SIG-M5 (cell line): ENCODE measurements at regions not wholly inside any gene's neighbourhood (a gene's known extent, or its start where the extent isn't known, plus 50 kb on each side); places are given as distances from the start of the nearest gene placed in this dataset.
"Not testable (repeated sequence)": the region's sequence is repeated elsewhere in the genome, so short reads cannot be mapped to it uniquely, and the experiment has no call there.

ENCODE experiments used
- DNase-seq: peaks from one replicate; lab custom pipeline; 2025; lab: John Stamatoyannopoulos, UW

- no peak for DNase-seq
Measured at GRCh38 chr3:117842086-117842485, 1132.5 kb downstream of the TUSC7 start.

DNA sequence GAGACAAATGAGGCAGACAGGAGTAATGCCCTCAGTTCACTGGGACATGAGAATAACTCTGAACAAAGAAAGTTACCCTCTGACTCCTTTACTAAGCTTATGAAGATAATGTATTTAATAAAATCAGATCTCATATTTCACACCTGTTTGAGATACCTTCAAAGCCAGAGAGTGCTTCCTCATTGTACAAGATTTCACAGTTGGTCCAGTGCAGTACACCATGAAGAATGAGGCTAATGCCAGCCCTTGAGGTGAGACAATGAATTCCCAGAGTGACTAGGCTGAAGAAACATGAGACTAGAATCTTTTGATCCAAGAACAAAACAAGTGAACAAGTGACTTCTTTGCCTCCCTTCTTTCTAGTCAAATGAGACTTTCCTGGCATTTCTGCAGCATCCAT, 1133.8 kb downstream of the TUSC7 start:
- no peak for DNase-seq

GRCh38 chr3:117844676-117845075, 1135.1 kb downstream of the TUSC7 start:
- no peak for DNase-seq

GRCh38 chr3:117846238-117846637, 1136.7 kb downstream of the TUSC7 start:
- no peak for DNase-seq

DNA sequence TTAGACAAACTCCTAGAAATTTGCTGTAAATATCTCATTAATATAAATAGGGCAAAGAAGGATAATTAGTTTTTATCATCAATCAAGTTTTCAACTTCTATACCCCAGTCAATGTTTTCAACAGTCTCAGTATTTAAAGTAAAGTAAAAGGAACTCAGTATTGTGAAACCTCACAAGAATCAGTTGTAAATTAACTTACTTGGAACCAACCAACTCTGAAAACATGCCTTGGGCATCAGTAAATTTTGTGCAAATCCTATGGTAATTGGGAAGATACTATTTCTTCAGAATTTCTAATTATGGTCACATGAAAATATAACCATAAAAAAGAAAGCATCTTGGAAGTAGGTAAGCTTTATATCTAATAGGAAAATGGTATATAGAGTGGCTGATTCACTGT, 1139.0 kb downstream of the TUSC7 start:
- DNase-seq = no peak

- DNase-seq = no peak
Measured at GRCh38 chr3:117853923-117854668, 1144.5 kb downstream of the TUSC7 start.

- no peak for DNase-seq
Measured at GRCh38 chr3:117856354-117856753, 1146.8 kb downstream of the TUSC7 start.

GRCh38 chr3:117863146-117863545, 1153.6 kb downstream of the TUSC7 start:
- DNase-seq = no peak

DNA sequence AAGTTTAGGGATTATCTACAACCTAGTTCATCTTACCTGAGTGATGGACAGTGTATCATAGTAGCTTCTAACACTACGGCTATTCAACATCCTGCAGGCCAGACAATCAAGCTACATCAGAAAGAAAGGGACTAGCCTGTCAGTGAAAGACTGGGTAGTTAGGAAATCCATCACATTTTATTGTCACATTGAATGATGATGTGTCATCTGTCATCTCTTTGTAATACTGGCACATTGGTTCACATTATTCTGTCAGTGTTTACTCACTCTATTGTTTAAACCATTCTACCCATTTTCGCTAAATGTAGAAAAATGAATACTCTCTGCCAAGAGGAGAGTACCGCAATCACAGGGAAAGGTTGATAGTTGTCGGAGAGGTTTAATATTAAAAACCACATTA, 1155.8 kb downstream of the TUSC7 start:
- DNase-seq = no peak

GRCh38 chr3:117868766-117869165, 1159.2 kb downstream of the TUSC7 start:
- DNase-seq = no peak

DNA sequence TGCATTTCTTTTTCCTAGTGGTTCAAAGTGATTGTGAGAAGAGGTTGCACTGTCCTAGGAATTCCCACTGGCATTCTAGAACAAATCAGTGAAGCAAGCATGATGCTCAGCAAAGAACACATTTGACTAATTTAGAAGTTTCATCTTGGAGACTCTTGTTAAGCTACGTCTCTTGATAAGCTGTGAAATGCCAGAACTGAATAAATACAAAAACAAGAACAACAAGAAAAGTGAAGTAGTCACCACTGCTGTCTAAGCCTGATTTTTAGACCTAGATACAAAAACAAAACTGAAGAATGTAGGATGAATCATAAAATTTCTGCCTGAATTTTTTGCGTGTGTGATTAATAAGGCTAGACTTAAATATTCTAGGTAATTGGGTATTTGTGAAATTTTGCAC, 1162.4 kb downstream of the TUSC7 start:
- DNase-seq = no peak

GRCh38 chr3:117872594-117873248, 1161.9 kb downstream of the IGSF11 start:
- DNase-seq = not testable (repeated sequence)

DNA sequence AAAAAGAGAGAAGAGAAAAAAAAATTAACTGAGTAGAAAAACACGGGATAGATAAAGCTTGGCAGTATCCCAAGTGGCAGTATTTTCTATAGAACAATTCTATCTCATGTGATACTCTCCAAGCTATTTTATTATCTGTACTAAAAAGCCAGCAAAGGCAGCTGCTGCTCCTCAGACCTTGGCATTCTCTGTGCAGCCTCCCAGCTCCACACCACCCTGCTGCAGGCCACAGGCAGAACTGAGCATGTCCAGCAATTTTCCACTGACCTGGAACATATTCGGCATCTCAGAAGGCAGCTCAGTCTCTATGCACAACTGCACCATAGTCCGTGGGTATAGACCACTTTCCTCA, 1161.4 kb downstream of the IGSF11 start:
- no peak for DNase-seq

- DNase-seq = no peak
Measured at GRCh38 chr3:117874028-117874690, 1160.5 kb downstream of the IGSF11 start.

GRCh38 chr3:117874904-117875874, 1159.5 kb downstream of the IGSF11 start:
- DNase-seq = no peak

DNA sequence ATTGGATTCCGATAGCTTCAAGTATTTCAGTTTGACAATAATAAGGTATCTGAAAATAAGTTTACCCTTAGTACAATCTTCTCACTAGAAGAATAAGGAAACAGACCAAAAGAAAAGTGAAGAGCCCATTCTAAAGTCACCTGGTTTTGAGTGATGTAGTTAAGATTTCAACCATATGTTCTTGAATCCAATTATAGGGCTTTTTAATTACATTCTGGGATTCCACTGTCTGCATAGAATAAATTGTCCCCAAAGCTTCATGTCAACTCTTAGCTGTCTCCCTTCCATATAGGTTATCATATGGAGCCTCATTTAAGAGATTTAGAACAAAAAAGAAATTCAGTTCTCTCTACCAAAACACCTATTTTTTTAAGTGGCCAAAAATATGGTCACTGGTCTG, 1158.8 kb downstream of the IGSF11 start:
- DNase-seq = no peak

DNA sequence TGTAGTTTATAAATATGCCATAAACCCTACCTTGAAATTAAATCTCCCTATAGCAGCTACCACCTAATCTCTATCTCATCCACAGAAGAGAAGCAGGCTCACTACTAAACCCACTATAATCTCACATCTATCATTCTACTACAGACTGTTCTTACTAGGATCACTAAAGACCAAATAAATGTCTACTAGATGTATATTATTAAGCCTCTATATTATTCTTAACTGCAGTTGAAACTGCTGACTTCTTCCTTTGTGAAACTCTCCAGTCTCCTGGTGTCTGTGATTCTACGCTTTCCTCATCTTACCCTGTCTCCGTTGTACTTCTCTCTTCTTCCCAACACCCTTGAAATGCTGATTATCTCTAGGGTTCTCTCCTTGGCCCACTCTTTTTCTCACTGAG, 1154.0 kb downstream of the IGSF11 start:
- DNase-seq = no peak

DNA sequence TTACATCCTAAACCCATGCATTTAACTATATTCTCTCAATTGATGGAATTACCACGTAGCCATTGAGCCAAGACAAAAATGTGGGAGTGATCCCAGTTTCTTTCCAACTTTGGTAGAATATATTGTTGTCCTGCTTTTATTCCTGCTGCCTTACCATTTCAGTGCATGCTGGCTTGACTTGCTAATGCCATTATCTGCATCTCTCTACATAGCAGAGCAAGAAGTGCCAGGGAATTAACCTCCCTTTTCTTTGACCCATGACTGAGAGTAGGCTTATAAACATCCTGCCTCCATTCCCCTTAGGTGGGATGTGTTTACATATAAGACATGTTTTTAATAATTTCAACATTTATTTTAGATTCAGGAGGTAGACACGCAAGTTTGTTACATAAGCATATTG, 1153.4 kb downstream of the IGSF11 start:
- DNase-seq = no peak

GRCh38 chr3:117885011-117885441, 1149.6 kb downstream of the IGSF11 start:
- no peak for DNase-seq

DNA sequence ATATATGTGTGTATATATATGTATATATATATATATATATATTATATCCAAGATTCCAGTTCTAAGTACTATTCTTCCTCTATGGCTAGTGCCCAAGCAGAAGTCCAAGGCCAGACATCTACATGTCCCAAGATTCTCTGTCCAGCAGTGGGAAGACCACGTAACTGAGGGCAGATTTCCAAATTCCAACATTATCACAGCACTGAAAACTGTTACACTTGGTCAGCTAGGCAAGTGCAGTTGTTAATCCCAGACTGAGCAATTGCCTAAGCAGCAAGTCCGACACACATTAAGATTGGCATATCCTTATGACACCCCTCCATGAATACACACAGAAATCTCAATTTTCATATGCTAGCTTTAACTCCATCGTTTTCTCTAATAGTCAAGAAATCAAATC, 1148.5 kb downstream of the IGSF11 start:
- DNase-seq = no peak

DNA sequence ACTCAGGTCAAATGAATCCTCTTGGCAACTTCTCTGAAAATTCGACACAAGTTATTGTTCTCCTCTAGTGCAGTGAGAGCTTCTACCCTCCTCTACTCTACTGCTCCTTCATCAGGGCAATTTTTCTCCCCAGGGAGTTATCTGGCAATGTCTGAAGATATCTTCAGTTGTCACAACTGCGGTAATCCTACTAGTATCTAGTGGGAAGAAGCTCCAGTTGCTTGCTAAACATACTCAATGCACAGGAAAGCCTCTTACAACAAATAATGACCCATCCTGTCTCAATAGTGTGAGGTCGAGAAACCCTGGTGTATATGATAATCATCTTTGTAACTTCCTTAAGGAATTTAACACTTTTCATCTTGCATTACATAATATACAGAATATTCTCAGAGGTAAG, 1147.6 kb downstream of the IGSF11 start:
- DNase-seq = no peak

- no peak for DNase-seq
Measured at GRCh38 chr3:117887901-117888300, 1146.7 kb downstream of the IGSF11 start.
